Panc1 (cell line): ENCODE measurements at regions not wholly inside any gene's neighbourhood (a gene's known extent, or its start where the extent isn't known, plus 50 kb on each side); places are given as distances from the start of the nearest gene placed in this dataset.

Source experiments
- ATAC-seq: fragments of 200-7000 bp; cut with Tn5 transposase; 2 replicates; pipeline ENCODE4 v1.9.1; 2020; ENCODE audit warnings: mild to moderate bottlenecking, moderate library complexity
- BruUV-seq: library from RNA; stranded (reverse); fragments of 400-500 nt; replicated peaks from 2 replicates; lab custom pipeline; 2021; lab: Mats Ljungman, UMichigan
- CTCF ChIA-PET: fragments of 300-600 bp; sonication (Branson Sonifier 250); formaldehyde crosslinking; loops from one replicate; lab custom pipeline; 2022; ENCODE audit warnings: antibody characterized with exemption; lab: Charles Lee
- POLR2A ChIA-PET: fragments of 300-600 bp; sonication (Branson Sonifier 250); formaldehyde crosslinking; loops from one replicate; lab custom pipeline; 2022; ENCODE audit warnings: antibody characterized with exemption; lab: Charles Lee
- DNase-seq: peaks from one replicate; pipeline ENCODE4 v3.0.0-alpha.2; 2010; ENCODE audit warnings: low read depth, low spot score
- H3K27ac ChIP-seq: 2 replicates; pipeline ENCODE4 v1.5.1; 2011; ENCODE audit warnings: mild to moderate bottlenecking, low read length, inconsistent platforms
- H3K27me3 ChIP-seq: fragments of 200-500 bp; sonication (Bioruptor generic); 2 replicates; pipeline ENCODE4 v1.6.0; 2014; ENCODE audit warnings: low read length, inconsistent platforms; ENCODE audit not compliant: control insufficient read depth, insufficient read depth
- H3K36me3 ChIP-seq: fragments of 200-500 bp; sonication (Bioruptor generic); 2 replicates; pipeline ENCODE4 v1.5.1; 2014; ENCODE audit warnings: inconsistent platforms, mild to moderate bottlenecking, low read length, moderate library complexity; ENCODE audit not compliant: control insufficient read depth, insufficient read depth
- H3K4me1 ChIP-seq: 2 replicates; pipeline ENCODE4 v1.5.1; 2011; ENCODE audit warnings: inconsistent platforms, mild to moderate bottlenecking, low read length, moderate library complexity; ENCODE audit not compliant: control insufficient read depth, insufficient read depth
- H3K4me3 ChIP-seq, 2 experiments: 2 replicates each; pipeline ENCODE4 v1.5.1; 2011 to 2012; ENCODE audit warnings: low read depth in 2 of 2, low read length in 2 of 2, mild to moderate bottlenecking in 2 of 2, inconsistent platforms in 1 of 2, moderate library complexity in 1 of 2
- H3K9me3 ChIP-seq: fragments of 200-500 bp; sonication (Bioruptor generic); 2 replicates; pipeline ENCODE4 v1.5.1; 2014; ENCODE audit warnings: low read depth, mild to moderate bottlenecking, inconsistent platforms, low read length, moderate library complexity; ENCODE audit not compliant: control insufficient read depth, insufficient read depth
- POLR2AphosphoS5 ChIP-seq: IDR thresholded peaks from 2 replicates; pipeline ENCODE4 v1.6.1; 2012; ENCODE audit warnings: mild to moderate bottlenecking, low read depth, low read length, moderate library complexity
- SIN3A ChIP-seq: IDR thresholded peaks from 2 replicates; pipeline ENCODE4 v1.6.1; 2012; ENCODE audit warnings: low read depth, mild to moderate bottlenecking, low read length, moderate library complexity, borderline replicate concordance; ENCODE audit not compliant: insufficient read depth
- TCF7L2 ChIP-seq: IDR thresholded peaks from 2 replicates; pipeline ENCODE4 v1.6.1; 2011; ENCODE audit warnings: mild to moderate bottlenecking, low read depth, low read length, inconsistent platforms
- in situ Hi-C: cut with HindIII; loops from 2 replicates; pipeline ENCODE4 v1.10.0; 2016; ENCODE audit warnings: low sequenced_read_pairs, low pct_unique_long_range_greater_than_20kb
- intact Hi-C: fragments of 100-400 bp; cut with micrococcal nuclease; formaldehyde crosslinking; loops from one replicate; pipeline ENCODE4 v1.10.0; 2022; ENCODE audit not compliant: unreplicated experiment
- TF ChIP-seq, protein P1 (sequence below): fragments of 450-650 bp; IDR thresholded peaks from 2 replicates; pipeline ENCODE4 v1.5.1; 2017; ENCODE audit warnings: mild to moderate bottlenecking
- TF ChIP-seq, protein P2 (sequence below), 2 experiments: IDR thresholded peaks; 2 replicates each; pipeline ENCODE4 v1.6.1; 2011 to 2012; ENCODE audit warnings: low read depth in 2 of 2, control low read depth in 1 of 2, low read length in 1 of 2, mild to moderate bottlenecking in 1 of 2, moderate library complexity in 1 of 2; ENCODE audit not compliant: insufficient read depth in 1 of 2

DNA sequence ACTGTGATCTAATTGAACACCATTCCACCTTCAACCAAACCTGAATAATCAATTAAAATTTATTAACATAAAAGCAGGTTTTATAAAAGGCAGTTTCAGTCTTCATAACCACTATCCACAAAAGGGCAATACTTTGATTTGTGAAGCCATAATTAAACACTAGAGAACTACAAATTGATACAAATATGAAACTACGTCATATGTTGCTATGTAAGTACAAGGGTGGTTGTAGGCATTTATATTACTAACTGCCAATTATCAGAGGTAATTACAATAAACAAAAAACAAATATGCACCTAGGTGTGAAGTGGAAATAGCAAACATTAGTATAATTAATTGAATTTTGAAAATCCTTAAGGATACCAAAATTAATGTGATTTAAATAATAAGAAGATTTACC, 368.5 kb upstream of the PCDH15 start:
- Histone ChIP-seq H3K4me1 (no peaks in the 10 kb centered on the region), H3K27ac (no peak overlapping the region), H3K4me3 (no peak overlapping the region), H3K36me3 (no peaks in the 10 kb centered on the region), H3K27me3 (no peaks in the 10 kb centered on the region), H3K9me3 (no peaks in the 10 kb centered on the region)
- TF ChIP-seq, protein P1, sequence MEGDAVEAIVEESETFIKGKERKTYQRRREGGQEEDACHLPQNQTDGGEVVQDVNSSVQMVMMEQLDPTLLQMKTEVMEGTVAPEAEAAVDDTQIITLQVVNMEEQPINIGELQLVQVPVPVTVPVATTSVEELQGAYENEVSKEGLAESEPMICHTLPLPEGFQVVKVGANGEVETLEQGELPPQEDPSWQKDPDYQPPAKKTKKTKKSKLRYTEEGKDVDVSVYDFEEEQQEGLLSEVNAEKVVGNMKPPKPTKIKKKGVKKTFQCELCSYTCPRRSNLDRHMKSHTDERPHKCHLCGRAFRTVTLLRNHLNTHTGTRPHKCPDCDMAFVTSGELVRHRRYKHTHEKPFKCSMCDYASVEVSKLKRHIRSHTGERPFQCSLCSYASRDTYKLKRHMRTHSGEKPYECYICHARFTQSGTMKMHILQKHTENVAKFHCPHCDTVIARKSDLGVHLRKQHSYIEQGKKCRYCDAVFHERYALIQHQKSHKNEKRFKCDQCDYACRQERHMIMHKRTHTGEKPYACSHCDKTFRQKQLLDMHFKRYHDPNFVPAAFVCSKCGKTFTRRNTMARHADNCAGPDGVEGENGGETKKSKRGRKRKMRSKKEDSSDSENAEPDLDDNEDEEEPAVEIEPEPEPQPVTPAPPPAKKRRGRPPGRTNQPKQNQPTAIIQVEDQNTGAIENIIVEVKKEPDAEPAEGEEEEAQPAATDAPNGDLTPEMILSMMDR = no peak
- no peak for TF ChIP-seq SIN3A
- TF ChIP-seq, protein P2, sequence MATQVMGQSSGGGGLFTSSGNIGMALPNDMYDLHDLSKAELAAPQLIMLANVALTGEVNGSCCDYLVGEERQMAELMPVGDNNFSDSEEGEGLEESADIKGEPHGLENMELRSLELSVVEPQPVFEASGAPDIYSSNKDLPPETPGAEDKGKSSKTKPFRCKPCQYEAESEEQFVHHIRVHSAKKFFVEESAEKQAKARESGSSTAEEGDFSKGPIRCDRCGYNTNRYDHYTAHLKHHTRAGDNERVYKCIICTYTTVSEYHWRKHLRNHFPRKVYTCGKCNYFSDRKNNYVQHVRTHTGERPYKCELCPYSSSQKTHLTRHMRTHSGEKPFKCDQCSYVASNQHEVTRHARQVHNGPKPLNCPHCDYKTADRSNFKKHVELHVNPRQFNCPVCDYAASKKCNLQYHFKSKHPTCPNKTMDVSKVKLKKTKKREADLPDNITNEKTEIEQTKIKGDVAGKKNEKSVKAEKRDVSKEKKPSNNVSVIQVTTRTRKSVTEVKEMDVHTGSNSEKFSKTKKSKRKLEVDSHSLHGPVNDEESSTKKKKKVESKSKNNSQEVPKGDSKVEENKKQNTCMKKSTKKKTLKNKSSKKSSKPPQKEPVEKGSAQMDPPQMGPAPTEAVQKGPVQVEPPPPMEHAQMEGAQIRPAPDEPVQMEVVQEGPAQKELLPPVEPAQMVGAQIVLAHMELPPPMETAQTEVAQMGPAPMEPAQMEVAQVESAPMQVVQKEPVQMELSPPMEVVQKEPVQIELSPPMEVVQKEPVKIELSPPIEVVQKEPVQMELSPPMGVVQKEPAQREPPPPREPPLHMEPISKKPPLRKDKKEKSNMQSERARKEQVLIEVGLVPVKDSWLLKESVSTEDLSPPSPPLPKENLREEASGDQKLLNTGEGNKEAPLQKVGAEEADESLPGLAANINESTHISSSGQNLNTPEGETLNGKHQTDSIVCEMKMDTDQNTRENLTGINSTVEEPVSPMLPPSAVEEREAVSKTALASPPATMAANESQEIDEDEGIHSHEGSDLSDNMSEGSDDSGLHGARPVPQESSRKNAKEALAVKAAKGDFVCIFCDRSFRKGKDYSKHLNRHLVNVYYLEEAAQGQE (IDR thresholded peaks at IDR 0.05; ENCODE audit: insufficient read depth in 1 of 2, low read depth in 2 of 2, low read length in 1 of 2) = no peak
- no peak for TF ChIP-seq TCF7L2
- no peak for TF ChIP-seq POLR2AphosphoS5
- BruUV-seq = no TSS peak
- CTCF ChIA-PET = no interaction called here
- POLR2A ChIA-PET = no interaction called here
- intact Hi-C loops = no loop called here
- DNase-seq (no peak), ATAC-seq (no peak)
- in situ Hi-C loops = no loop called here

DNA sequence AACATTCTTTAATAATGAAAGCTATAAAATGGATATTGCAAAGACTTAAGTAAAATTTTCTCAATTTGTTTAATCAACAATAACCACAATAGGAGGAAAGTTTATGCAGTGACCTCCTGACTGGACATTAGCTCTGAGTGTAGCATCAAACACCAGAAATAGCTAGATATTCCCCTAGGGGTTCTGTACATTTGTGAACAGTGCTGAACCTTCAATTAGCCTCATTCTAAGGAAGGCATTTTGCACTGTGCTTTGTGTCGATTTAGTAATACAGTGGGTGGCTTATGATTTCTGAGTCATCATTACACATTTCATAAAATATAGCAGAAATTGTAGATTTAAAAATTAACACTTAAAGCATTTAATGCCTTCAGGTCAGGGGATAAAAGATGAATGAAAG, 367.3 kb upstream of the PCDH15 start:
- ATAC-seq = no peak
- DNase-seq = no peak
- H3K27me3 ChIP-seq = no peaks in the 10 kb centered on the region
- POLR2A ChIA-PET = no interaction called here
- H3K36me3 ChIP-seq = no peaks in the 10 kb centered on the region
- in situ Hi-C loops = no loop called here
- H3K4me1 ChIP-seq = no peaks in the 10 kb centered on the region
- H3K9me3 ChIP-seq = no peaks in the 10 kb centered on the region
- TF ChIP-seq, protein P1 = no peak
- no peak for TF ChIP-seq TCF7L2
- TF ChIP-seq, protein P2 (IDR thresholded peaks at IDR 0.05; ENCODE audit: insufficient read depth in 1 of 2, low read depth in 2 of 2, low read length in 1 of 2) = no peak
- TF ChIP-seq SIN3A = no peak
- TF ChIP-seq POLR2AphosphoS5 = no peak
- no TSS peak for BruUV-seq
- no peak overlapping the region for H3K27ac ChIP-seq
- intact Hi-C loops = no loop called here
- CTCF ChIA-PET = no interaction called here
- no peak overlapping the region for H3K4me3 ChIP-seq
